ENCODE measurements at regions not wholly inside any gene's neighbourhood (a gene's known extent, or its start where the extent isn't known, plus 50 kb on each side); places are given as distances from the start of the nearest gene placed in this dataset.

DNA sequence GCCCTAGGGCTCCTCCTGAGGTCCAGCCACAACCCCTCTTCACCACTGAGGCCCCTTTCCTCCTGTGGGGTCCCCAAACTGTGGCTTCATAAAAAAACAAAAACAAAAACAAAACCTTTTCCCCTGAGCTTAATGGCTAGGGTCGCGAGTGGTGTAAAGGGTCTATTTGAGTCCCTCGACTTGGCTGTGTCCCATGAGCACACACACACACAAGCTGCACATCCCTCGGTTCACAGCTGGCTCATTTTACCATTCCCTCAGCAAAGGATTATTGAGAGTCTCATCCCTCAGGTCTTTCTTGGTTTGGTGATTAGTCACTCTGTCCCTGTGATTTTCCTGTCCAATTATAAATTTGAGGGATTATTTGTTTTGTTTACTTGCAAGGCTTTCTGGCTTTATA, 206.1 kb upstream of the SASH1 start:
- Histone ChIP-seq H3K36me3 (ENCODE audit: control insufficient read depth in 2 of 4, insufficient read depth in 4 of 4, low read length in 3 of 4) (no peaks in the 10 kb centered on the region), H3K27me3 (replicated peaks in 1 of 4; ENCODE audit: control insufficient read depth in 3 of 4, extremely low read depth in 1 of 4, insufficient read depth in 3 of 4, low read length in 3 of 4) (no peaks in the 10 kb centered on the region), H3K4me3 (ENCODE audit: extremely low read depth in 1 of 4, insufficient read depth in 2 of 4, low read depth in 3 of 4, low read length in 4 of 4) (no peak overlapping the region), H4K5ac (ENCODE audit: insufficient read length, low read depth, low read length) (no peak overlapping the region), H3K4me1 (replicated peaks in 1 of 4; ENCODE audit: control insufficient read depth in 3 of 4, insufficient read depth in 4 of 4, low read length in 3 of 4) (no peaks in the 10 kb centered on the region), H2BK120ac (replicated peaks; ENCODE audit: low read depth, low read length) (no peak overlapping the region), H3K56ac (replicated peaks; ENCODE audit: insufficient read length, low read depth, low read length) (no peak overlapping the region), H2BK15ac (ENCODE audit: low read length) (no peak overlapping the region), H3K9me3 (ENCODE audit: insufficient read depth in 2 of 2, low read depth in 1 of 2, low read length in 1 of 2) (peaks cover 0 to 3% of the 10 kb centered on the region in 2 experiments; a peak in 1 of 4 replicates), H3K4me2 (ENCODE audit: insufficient read depth in 1 of 2, low read depth in 2 of 2, low read length in 2 of 2) (no peak overlapping the region), H4K91ac (replicated peaks; ENCODE audit: insufficient read length, low read length) (no peak overlapping the region), H3K4ac (replicated peaks; ENCODE audit: insufficient read length, low read depth, low read length) (no peak overlapping the region), H4K20me1 (replicated peaks in 1 of 2; ENCODE audit: control insufficient read depth in 1 of 2, insufficient read depth in 2 of 2, low read length in 2 of 2) (no peaks in the 10 kb centered on the region), H3K23me2 (ENCODE audit: low read depth, low read length) (no peaks in the 10 kb centered on the region), H3K18ac (ENCODE audit: extremely low read depth, low read length) (no peak overlapping the region; the same call in 1 of the 2 replicates), H3K79me1 (ENCODE audit: low read depth, low read length) (no peaks in the 10 kb centered on the region), H2BK20ac (ENCODE audit: low read length) (no peak overlapping the region), H3K23ac (ENCODE audit: insufficient read length) (no peak overlapping the region), H2BK12ac (ENCODE audit: low read depth, low read length) (no peak overlapping the region), H2AFZ (ENCODE audit: low read length) (no peak overlapping the region), H2BK5ac (ENCODE audit: low read depth, low read length) (no peak overlapping the region), H4K8ac (ENCODE audit: extremely low read depth, insufficient read depth, low read length) (no peak overlapping the region), H2AK5ac (ENCODE audit: low read depth, low read length) (no peak overlapping the region), H3K9ac (replicated peaks in 1 of 4; ENCODE audit: extremely low read depth in 1 of 4, low read depth in 3 of 4, low read length in 3 of 4) (no peak overlapping the region), H3K14ac (ENCODE audit: insufficient read length) (no peak overlapping the region), H3K79me2 (ENCODE audit: control insufficient read depth in 1 of 2, insufficient read depth in 2 of 2, low read length in 2 of 2) (no peaks in the 10 kb centered on the region), H3K27ac (ENCODE audit: low read depth, low read length) (no peak overlapping the region)
- DNase-seq (ENCODE audit: low read depth in 1 of 2, low spot score in 2 of 2) (no peak), FAIRE-seq (no peak)
- WGBS, 2 experiments (ENCODE audit: extremely low coverage in 1 of 2, insufficient coverage in 1 of 2, insufficient read length in 1 of 2, insufficient replicate concordance in 2 of 2, low coverage in 1 of 2, low lambda C conversion rate in 2 of 2, missing lambda C conversion rate in 1 of 2): 92% methylated on average over 4 of the region's 4 CpGs; no CpG with 5 or more reads in 1 of the 2 experiments
- CTCF ChIA-PET (ENCODE audit: partially characterized antibody): interaction anchor here (0.6 to 4.4 kb wide), 7 partner anchors 8 to 43 kb away, joined by 3 to 29 read pairs (median 5); no protein-coding TSS in a partner anchor
- POLR2A ChIA-PET (ENCODE audit: partially characterized antibody): no interaction called here
- TF ChIP-seq SAP30 (IDR thresholded peaks at IDR 0.05; ENCODE audit: insufficient read depth, insufficient replicate concordance, low read length) (no peak), YY1 (IDR thresholded peaks at IDR 0.05; ENCODE audit: low read depth, low read length) (no peak), SRF (IDR thresholded peaks at IDR 0.05; ENCODE audit: low read depth, low read length) (no peak), POLR2A (IDR thresholded peaks at IDR 0.05; ENCODE audit: control extremely low read depth in 1 of 2, low read depth in 2 of 2, low read length in 2 of 2) (no peak), TEAD4 (IDR thresholded peaks at IDR 0.05; ENCODE audit: low read depth, low read length) (no peak), TAF7 (optimal IDR thresholded peaks at IDR 0.05; ENCODE audit: borderline replicate concordance, low read depth, low read length) (no peak)
- TF ChIP-seq, protein P1, sequence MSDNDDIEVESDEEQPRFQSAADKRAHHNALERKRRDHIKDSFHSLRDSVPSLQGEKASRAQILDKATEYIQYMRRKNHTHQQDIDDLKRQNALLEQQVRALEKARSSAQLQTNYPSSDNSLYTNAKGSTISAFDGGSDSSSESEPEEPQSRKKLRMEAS (IDR thresholded peaks at IDR 0.05): no peak

Measured in H1 (cell line).